Common myeloid progenitor, CD34-positive (primary cell): ENCODE measurements at regions not wholly inside any gene's neighbourhood (a gene's known extent, or its start where the extent isn't known, plus 50 kb on each side); places are given as distances from the start of the nearest gene placed in this dataset.
"Not testable (repeated sequence)": the region's sequence is repeated elsewhere in the genome, so short reads cannot be mapped to it uniquely, and the experiment has no call there.

ENCODE experiments used
- CTCF ChIA-PET: fragments of 350-600 bp; sonication (Branson Sonifier 250); formaldehyde crosslinking; loops from one replicate; lab custom pipeline; 2021; ENCODE audit warnings: antibody characterized with exemption; lab: Charles Lee
- POLR2A ChIA-PET: fragments of 350-600 bp; sonication (Branson Sonifier 250); formaldehyde crosslinking; loops from one replicate; lab custom pipeline; 2021; ENCODE audit warnings: antibody characterized with exemption; lab: Charles Lee
- DNase-seq, 3 donors: peaks; one replicate each; pipeline versions ENCODE4 v3.0.0 to v3.0.0-alpha.2; 2013
- H3K27ac ChIP-seq, 2 experiments: 1 replicate in 1 of 2; 2 replicates in 1 of 2; pipeline ENCODE4 v1.7.0; 2013; ENCODE audit warnings: inconsistent platforms in 2 of 2, low read length in 2 of 2, mild to moderate bottlenecking in 2 of 2, low read depth in 1 of 2, moderate library complexity in 1 of 2; ENCODE audit not compliant: severe bottlenecking in 2 of 2, insufficient read depth in 1 of 2, poor library complexity in 1 of 2
- H3K27me3 ChIP-seq, 5 experiments: replicated peaks in 2 of 5; 1 replicate in 3 of 5; 2 replicates in 2 of 5; pipeline versions ENCODE4 v1.6.1 to v1.7.0; 2013; ENCODE audit warnings: low read length in 4 of 5, mild to moderate bottlenecking in 2 of 5, moderate library complexity in 2 of 5, inconsistent platforms in 1 of 5; ENCODE audit not compliant: insufficient read depth in 5 of 5, control insufficient read depth in 4 of 5
- H3K36me3 ChIP-seq, 4 experiments: 1 replicate in 2 of 4; 2 replicates in 2 of 4; pipeline versions ENCODE4 v1.6.1 to v1.7.0; 2013; ENCODE audit warnings: low read length in 3 of 4, control low read depth in 1 of 4, mild to moderate bottlenecking in 1 of 4; ENCODE audit not compliant: control insufficient read depth in 4 of 4, insufficient read depth in 4 of 4
- H3K4me1 ChIP-seq, 4 experiments: 1 replicate in 3 of 4; 2 replicates in 1 of 4; pipeline versions ENCODE4 v1.6.1 to v1.7.1; 2013; ENCODE audit warnings: low read length in 3 of 4, mild to moderate bottlenecking in 3 of 4, control low read depth in 1 of 4, inconsistent platforms in 1 of 4, moderate library complexity in 1 of 4; ENCODE audit not compliant: control insufficient read depth in 4 of 4, insufficient read depth in 4 of 4; ENCODE audit errors: control extremely low read depth in 1 of 4
- H3K4me3 ChIP-seq, 7 experiments: 1 replicate in 4 of 7; 2 replicates in 3 of 7; pipeline versions ENCODE4 v1.5.1 to v1.7.0; 2013; ENCODE audit warnings: mild to moderate bottlenecking in 7 of 7, low read length in 6 of 7, moderate library complexity in 6 of 7, inconsistent platforms in 2 of 7, low read depth in 2 of 7, control low read depth in 1 of 7; ENCODE audit not compliant: insufficient read depth in 4 of 7, control insufficient read depth in 1 of 7; ENCODE audit errors: extremely low read depth in 1 of 7
- H3K9me3 ChIP-seq, 5 experiments: 1 replicate in 4 of 5; 2 replicates in 1 of 5; pipeline versions ENCODE4 v1.6.1 to v1.7.1; 2013; ENCODE audit warnings: low read length in 4 of 5, mild to moderate bottlenecking in 2 of 5, inconsistent platforms in 1 of 5, low read depth in 1 of 5, moderate library complexity in 1 of 5; ENCODE audit not compliant: control insufficient read depth in 4 of 5, insufficient read depth in 2 of 5; ENCODE audit errors: control extremely low read depth in 1 of 5
- WGBS: methylation state at CpG from one replicate; pipeline ENCODE4 v1.1.5; 2013; ENCODE audit not compliant: insufficient coverage; 5-methylcytosine and 5-hydroxymethylcytosine counted together

DNA sequence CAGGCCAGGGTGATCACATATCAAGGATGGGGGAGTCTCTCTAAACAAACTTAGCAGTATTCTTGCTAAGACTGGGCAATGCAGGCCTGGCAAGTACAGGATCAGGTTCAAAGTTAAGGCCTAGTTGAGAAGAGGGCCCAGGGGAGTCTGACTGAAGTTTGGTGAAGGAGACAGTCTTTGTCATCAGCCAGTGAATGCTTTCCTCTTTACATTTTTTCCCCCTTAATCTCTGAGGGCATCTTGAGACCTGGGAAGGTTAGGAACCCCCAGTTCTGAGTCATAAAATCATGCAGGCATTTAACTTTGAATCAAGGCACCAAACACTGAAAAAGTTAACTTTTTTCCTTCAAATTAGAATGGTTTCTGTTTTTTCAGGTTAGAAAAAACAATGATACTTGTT, 311.5 kb downstream of the REEP3 start:
- no peaks in the 10 kb centered on the region for H3K4me1 ChIP-seq
- H3K27ac ChIP-seq, result no peak overlapping the region
- POLR2A ChIA-PET, result no interaction called here
- no peaks in the 10 kb centered on the region for H3K9me3 ChIP-seq
- no peak for DNase-seq
- no peaks in the 10 kb centered on the region for H3K36me3 ChIP-seq
- CTCF ChIA-PET, result interaction anchor here (1.2 kb wide), 1 partner anchor 13 kb away, joined by 3 read pairs; no protein-coding TSS in a partner anchor
- H3K27me3 ChIP-seq, result peaks cover 0 to 5% (median 0%) of the 10 kb centered on the region in 5 experiments
- no peak overlapping the region for H3K4me3 ChIP-seq

DNA sequence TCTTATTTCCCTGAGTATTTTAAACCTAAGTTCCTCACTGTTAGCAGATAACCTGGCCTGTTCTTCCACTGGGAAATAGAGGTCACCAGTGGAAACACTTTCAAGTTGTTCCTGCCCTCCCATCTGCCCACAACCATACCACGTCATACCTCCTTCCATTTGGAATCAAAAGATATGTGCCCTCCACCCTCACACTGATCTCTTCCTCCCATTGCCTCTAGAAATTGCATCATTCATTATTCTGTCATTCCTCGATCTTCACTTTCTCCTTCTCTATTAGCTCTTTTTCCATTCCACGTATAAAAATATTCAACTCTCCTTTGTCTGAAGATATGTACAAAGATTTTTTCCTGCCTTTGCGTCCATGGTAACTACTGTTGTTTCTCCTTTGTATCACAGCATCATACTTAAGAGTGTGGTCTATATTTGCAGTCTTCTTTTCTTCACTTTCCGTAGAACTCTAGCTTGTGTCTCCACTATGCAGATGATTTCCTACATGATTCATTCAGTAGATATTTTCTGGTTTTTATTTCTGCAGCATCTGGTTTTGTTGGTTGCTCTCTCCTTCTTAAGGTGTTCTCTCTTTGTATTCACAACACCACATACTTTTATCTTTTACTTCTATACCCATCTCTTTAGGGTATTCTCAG, 312.3 kb downstream of the REEP3 start:
- DNase-seq, result no peak
- WGBS, result 100% methylated on average over 2 of the region's 5 CpGs
- no peak overlapping the region for H3K27ac ChIP-seq
- H3K4me1 ChIP-seq, result no peaks in the 10 kb centered on the region
- ChIA-PET POLR2A (no interaction called here), CTCF (interaction anchor here (1.0 kb wide), 1 partner anchor 9 kb away, joined by 3 read pairs; no protein-coding TSS in a partner anchor)
- no peak overlapping the region for H3K4me3 ChIP-seq
- no peaks in the 10 kb centered on the region for H3K36me3 ChIP-seq
- H3K9me3 ChIP-seq, result no peaks in the 10 kb centered on the region
- H3K27me3 ChIP-seq, result peaks cover 0 to 5% (median 0%) of the 10 kb centered on the region in 5 experiments

DNA sequence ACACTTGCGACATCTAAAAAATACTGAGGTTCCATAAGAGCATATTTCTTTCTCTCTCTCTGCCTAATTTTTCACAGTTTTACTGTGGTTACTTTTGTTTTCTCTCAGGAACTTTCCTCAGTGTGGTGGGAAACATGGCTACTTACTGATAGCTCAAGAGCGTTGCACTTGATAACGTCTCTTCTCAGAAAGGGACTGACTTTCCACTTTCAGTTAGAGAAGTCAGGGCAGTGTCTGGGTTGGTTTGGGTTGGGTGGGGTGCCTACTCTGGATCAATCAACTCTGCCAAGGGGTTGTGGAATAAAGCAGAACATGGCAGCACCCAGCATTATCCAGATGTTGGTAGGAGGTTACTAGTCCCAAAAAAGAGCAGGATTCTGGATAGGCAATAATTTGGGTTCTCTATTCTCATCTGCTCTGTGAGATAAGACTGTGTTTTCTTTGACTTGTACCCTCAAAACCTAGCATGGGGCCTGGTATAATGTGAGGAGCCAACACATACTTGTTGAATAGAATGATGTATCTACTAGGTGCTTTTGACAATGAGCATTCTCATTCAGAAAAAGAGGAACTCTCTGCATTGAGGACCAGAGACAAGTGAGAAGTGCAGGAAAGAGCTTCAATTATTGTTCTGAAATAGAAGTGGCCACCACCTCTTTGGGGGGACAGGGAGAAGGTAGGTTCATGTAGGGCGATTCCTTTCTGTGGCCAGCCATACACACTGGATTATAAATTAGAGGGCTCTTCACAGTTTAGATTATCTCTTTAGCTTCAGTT, 315.7 kb downstream of the REEP3 start:
- Histone ChIP-seq H3K27me3 (peaks cover 0 to 4% (median 2%) of the 10 kb centered on the region in 5 experiments), H3K9me3 (no peaks in the 10 kb centered on the region), H3K4me1 (no peaks in the 10 kb centered on the region), H3K27ac (no peak overlapping the region), H3K4me3 (no peak overlapping the region), H3K36me3 (no peaks in the 10 kb centered on the region)
- POLR2A ChIA-PET, result no interaction called here
- CTCF ChIA-PET, result no interaction called here
- 90% methylated on average over 3 of the region's 4 CpGs for WGBS
- DNase-seq, result peak in 1 of 3 donors; percentile 2

DNA sequence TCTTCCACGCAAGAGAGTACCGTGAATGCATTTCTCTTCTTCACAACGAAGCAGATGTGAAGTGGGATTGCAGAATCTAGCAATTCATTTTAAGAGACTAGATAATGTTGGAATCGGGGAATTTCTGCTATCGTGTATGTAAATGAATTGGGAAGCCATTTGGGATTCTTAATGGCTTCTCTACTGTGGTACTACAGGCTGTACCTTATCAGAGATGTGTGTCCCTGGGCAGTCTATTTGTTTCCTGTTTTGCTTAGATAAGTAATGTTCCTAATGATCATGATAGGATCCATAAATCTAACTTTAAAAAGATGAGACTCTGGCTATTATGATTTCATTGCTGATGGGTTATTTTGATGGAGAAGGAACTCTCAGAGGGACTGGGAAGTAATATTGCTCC, 320.6 kb downstream of the REEP3 start:
- Histone ChIP-seq H3K36me3 (no peaks in the 10 kb centered on the region), H3K27me3 (peaks cover 0 to 4% (median 2%) of the 10 kb centered on the region in 5 experiments), H3K9me3 (no peaks in the 10 kb centered on the region), H3K4me1 (no peaks in the 10 kb centered on the region), H3K4me3 (no peak overlapping the region), H3K27ac (no peak overlapping the region)
- POLR2A ChIA-PET, result no interaction called here
- CTCF ChIA-PET, result no interaction called here
- no CpG with 5 or more reads among the region's 5 CpGs for WGBS
- DNase-seq, result no peak

DNA sequence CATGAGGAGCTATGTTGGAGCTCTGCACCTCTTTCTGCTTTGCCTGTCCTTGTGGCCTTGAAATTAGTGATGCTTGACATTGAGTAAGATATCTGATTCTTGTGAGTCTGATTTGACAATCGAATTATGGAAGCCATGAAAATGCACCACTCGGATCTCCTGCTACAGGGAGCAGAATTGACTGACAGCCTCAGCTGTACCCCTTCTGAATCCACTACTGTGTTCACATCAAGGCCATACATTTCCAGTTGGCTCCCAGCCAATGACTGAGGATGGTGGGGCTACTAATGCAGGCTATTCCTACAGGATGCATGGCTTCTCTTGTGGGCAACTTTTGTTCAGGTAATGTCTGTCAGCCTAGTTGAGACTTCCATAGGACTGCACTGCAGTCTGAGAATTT, 321.9 kb downstream of the REEP3 start:
- no peak overlapping the region for H3K27ac ChIP-seq
- no peaks in the 10 kb centered on the region for H3K36me3 ChIP-seq
- H3K27me3 ChIP-seq, result peaks cover 0 to 4% (median 2%) of the 10 kb centered on the region in 5 experiments
- no peaks in the 10 kb centered on the region for H3K9me3 ChIP-seq
- ChIA-PET POLR2A (no interaction called here), CTCF (interaction anchor here (1.2 kb wide), 1 partner anchor 9 kb away, joined by 3 read pairs; no protein-coding TSS in a partner anchor)
- no peak for DNase-seq
- no CpG with 5 or more reads among the region's 2 CpGs for WGBS
- H3K4me1 ChIP-seq, result no peaks in the 10 kb centered on the region
- no peak overlapping the region for H3K4me3 ChIP-seq

DNA sequence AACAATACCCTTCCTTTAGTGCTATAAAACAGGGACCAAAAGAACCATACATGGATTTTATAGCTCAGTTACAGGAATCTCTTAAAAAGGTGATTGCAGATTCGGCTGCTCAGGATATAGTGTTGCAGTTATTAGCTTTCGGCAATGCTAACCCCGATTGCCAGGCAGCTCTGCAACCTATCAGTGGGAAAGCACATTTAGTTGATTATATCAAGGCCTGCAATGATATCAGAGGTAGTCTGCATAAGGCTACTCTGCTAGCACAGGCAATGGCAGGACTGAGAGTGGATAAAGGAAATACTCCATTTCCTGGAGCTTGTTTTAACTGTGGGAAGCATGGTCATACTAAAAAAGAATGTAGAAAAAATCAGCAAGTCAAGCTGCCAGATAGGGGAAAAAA, 327.7 kb downstream of the REEP3 start:
- H3K27me3 ChIP-seq, H3K4me3 ChIP-seq, H3K27ac ChIP-seq, H3K9me3 ChIP-seq, DNase-seq, H3K36me3 ChIP-seq, H3K4me1 ChIP-seq: not testable (repeated sequence)
- POLR2A ChIA-PET, result interaction anchor here (1.1 kb wide), 1 partner anchor 122 kb away, joined by 3 read pairs; no protein-coding TSS in a partner anchor
- WGBS, result 56% methylated on average over 3 of the region's 3 CpGs
- CTCF ChIA-PET, result interaction anchor here (1.4 kb wide), 1 partner anchor 17 kb away, joined by 4 read pairs; no protein-coding TSS in a partner anchor

DNA sequence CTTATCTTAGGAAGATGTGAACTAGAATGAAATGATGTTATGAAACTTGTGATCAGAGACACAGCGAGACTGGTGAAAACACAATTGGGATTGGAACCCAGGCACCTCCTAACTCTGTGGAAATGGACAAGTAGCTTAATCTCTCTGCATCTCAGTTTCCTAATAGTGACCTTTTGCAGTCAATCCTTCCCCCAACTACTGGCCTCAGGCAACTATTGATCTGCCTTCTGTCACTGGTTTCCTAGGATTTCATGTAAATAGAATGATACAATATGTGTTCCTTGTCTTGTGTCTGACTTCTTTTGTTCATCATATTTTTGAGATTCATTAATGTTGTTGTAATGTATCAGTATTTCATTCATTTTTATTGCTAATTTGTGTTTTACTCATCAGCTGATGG, 341.7 kb downstream of the REEP3 start:
- peaks cover 0 to 5% (median 0%) of the 10 kb centered on the region in 5 experiments for H3K9me3 ChIP-seq
- H3K27ac ChIP-seq, result no peak overlapping the region
- no peaks in the 10 kb centered on the region for H3K36me3 ChIP-seq
- ChIA-PET CTCF (interaction anchor here (1.5 kb wide), 1 partner anchor 115 kb away, joined by 4 read pairs; no protein-coding TSS in a partner anchor), POLR2A (no interaction called here)
- peaks cover 0 to 19% (median 13%) of the 10 kb centered on the region in 5 experiments for H3K27me3 ChIP-seq
- no peak for DNase-seq
- WGBS, result 100% methylated on average over 1 of the region's 1 CpG
- no peak overlapping the region for H3K4me3 ChIP-seq
- H3K4me1 ChIP-seq, result peaks cover 0 to 11% (median 5%) of the 10 kb centered on the region in 4 experiments
